ENCODE measurements at regions not wholly inside any gene's neighbourhood (a gene's known extent, or its start where the extent isn't known, plus 50 kb on each side); places are given as distances from the start of the nearest gene placed in this dataset.

- no peak for DNase-seq (ENCODE audit: low read depth)
Observed at GRCh38 chr1:182122256-182122912, 60.9 kb upstream of the ZNF648 start.

- DNase-seq (ENCODE audit: low read depth), result no peak
Observed at GRCh38 chr1:182121787-182122186, 60.3 kb upstream of the ZNF648 start.

- DNase-seq (ENCODE audit: low read depth), result no peak
Observed at GRCh38 chr1:182120411-182121258, 59.1 kb upstream of the ZNF648 start.

- no peak for DNase-seq (ENCODE audit: low read depth)
Observed at GRCh38 chr1:182119631-182120030, 58.1 kb upstream of the ZNF648 start.

- no peak for DNase-seq (ENCODE audit: low read depth)
Observed at GRCh38 chr1:182118851-182119250, 57.3 kb upstream of the ZNF648 start.

- no peak for DNase-seq (ENCODE audit: low read depth)
Observed at GRCh38 chr1:182114627-182115023, 53.1 kb upstream of the ZNF648 start.

GRCh38 chr1:182113879-182114626 is 52.5 kb upstream of the ZNF648 start:
- no peak for DNase-seq (ENCODE audit: low read depth)

- DNase-seq (ENCODE audit: low read depth), result no peak
Observed at GRCh38 chr1:182111496-182111895, 50.0 kb upstream of the ZNF648 start.
